GM10248 (cell line): ENCODE measurements at regions not wholly inside any gene's neighbourhood (a gene's known extent, or its start where the extent isn't known, plus 50 kb on each side); places are given as distances from the start of the nearest gene placed in this dataset.

ENCODE experiments used
- CTCF ChIA-PET: fragments of 300-600 bp; sonication (Branson Sonifier 250); formaldehyde crosslinking; extraction: SDS; loops from one replicate; lab custom pipeline; 2021; ENCODE audit warnings: antibody characterized with exemption; lab: Yijun Ruan, JAX
- POLR2A ChIA-PET: fragments of 350-650 bp; sonication (Branson Sonifier 250); formaldehyde crosslinking; extraction: SDS; loops from one replicate; lab custom pipeline; 2020; ENCODE audit warnings: antibody characterized with exemption; lab: Yijun Ruan, JAX
- DNase-seq: peaks from one replicate; pipeline ENCODE4 v3.0.0; 2012; ENCODE audit errors: extremely low spot score
- TF ChIP-seq, protein P1 (sequence below): IDR thresholded peaks from 2 replicates; pipeline ENCODE4 v1.5.1; 2012; ENCODE audit warnings: mild to moderate bottlenecking, low read depth; ENCODE audit errors: extremely low read depth, missing control alignments, control extremely low read depth

DNA sequence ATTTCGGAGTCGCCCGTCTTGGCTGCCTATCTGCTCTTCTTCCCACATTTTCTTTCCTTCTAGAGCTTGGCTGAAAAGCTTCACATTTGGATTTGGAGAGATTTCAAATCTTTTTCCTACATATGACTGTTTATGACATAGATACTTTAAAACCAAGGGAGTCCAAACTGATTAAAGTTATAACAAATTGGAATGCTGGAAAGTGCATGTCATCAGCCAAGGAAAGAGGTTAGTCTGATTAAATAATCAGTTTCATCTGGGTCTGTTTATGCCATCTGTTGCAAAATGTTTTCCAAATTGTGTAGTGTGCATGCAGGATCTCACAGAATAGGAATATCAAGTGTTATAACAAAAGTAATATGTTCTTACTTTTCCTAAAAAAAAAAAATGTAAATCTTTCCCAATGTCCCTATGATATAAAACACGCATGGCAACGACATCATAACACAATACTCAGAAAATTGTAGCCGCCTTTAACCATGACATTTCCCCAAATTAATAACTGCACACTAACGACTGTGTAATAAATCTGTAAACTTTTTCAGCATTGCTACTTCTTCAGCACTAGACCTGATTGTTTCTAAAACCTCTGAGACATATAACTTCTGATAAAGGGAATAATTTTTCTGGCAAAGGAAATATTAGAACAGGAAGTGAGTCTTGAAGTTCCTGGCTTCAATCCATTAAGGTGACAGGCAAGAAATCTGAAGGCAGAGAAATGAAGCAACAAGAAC is 230.2 kb upstream of the FOXQ1 start:
- no peak for DNase-seq
- POLR2A ChIA-PET = no interaction called here
- TF ChIP-seq, protein P1, sequence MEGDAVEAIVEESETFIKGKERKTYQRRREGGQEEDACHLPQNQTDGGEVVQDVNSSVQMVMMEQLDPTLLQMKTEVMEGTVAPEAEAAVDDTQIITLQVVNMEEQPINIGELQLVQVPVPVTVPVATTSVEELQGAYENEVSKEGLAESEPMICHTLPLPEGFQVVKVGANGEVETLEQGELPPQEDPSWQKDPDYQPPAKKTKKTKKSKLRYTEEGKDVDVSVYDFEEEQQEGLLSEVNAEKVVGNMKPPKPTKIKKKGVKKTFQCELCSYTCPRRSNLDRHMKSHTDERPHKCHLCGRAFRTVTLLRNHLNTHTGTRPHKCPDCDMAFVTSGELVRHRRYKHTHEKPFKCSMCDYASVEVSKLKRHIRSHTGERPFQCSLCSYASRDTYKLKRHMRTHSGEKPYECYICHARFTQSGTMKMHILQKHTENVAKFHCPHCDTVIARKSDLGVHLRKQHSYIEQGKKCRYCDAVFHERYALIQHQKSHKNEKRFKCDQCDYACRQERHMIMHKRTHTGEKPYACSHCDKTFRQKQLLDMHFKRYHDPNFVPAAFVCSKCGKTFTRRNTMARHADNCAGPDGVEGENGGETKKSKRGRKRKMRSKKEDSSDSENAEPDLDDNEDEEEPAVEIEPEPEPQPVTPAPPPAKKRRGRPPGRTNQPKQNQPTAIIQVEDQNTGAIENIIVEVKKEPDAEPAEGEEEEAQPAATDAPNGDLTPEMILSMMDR = no peak
- CTCF ChIA-PET = no interaction called here

DNA sequence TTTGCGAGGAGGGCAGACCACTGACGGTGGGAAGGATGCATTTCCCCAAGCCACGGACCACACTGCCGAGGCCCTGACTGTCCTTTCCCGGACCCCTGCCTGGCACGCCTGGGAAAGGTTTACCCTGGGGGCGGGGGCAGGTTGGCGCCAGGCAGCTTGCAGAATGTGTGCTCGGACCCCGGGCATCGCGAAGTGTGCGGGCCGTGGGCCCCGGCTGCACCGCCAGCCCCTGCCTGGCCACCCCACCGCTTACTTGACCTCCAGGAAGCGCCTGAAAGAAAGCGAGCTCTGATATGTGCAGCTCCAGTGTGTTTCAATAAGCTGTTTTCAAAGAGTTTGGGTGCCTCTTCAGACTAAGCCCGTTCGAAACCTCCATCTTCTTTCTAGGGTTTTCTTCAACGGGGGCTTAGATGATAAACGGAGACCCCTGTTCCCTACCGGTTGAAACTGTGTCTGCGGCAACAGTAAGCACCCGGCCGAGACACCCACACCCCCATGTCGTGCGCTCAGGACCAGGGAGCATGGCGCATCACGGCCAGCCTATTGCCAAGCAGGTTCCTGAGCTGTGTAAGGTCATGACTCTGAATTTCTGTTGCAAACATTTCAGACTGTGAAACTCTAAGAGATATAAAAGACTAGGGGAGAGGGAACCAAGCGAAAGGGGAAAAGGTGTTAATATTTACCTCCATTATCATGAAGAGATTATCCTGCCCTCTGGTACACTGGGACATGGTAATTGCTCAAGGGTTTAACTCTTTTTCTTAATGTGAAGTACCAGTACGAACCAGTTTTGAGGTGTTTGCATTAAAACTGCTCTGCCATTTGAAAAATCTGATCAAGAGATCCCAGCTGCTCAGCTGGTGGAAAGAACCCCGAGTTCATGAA is 231.2 kb upstream of the FOXQ1 start:
- ChIA-PET POLR2A (no interaction called here), CTCF (no interaction called here)
- TF ChIP-seq, protein P1 = no peak
- no peak for DNase-seq

DNA sequence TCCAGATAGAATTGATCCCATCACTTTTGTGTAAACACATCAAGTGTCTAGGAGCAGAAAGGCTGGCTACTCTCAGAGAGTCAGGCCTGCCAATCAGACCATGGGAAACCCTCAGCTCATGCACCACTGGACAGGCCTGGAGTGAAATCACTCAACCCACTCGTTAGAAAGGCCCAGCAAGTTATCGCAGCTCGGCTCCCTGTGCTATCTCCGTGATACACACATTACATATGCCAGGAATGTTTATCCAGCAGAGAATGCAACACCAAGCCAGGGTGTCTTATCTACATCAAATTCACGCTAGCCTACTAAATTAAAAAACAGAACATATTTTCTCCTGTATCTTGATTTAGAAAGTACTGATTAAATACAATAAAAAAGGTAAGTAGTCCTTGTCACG is 232.4 kb upstream of the FOXQ1 start:
- POLR2A ChIA-PET = no interaction called here
- CTCF ChIA-PET = no interaction called here
- TF ChIP-seq, protein P1 = no peak
- no peak for DNase-seq

DNA sequence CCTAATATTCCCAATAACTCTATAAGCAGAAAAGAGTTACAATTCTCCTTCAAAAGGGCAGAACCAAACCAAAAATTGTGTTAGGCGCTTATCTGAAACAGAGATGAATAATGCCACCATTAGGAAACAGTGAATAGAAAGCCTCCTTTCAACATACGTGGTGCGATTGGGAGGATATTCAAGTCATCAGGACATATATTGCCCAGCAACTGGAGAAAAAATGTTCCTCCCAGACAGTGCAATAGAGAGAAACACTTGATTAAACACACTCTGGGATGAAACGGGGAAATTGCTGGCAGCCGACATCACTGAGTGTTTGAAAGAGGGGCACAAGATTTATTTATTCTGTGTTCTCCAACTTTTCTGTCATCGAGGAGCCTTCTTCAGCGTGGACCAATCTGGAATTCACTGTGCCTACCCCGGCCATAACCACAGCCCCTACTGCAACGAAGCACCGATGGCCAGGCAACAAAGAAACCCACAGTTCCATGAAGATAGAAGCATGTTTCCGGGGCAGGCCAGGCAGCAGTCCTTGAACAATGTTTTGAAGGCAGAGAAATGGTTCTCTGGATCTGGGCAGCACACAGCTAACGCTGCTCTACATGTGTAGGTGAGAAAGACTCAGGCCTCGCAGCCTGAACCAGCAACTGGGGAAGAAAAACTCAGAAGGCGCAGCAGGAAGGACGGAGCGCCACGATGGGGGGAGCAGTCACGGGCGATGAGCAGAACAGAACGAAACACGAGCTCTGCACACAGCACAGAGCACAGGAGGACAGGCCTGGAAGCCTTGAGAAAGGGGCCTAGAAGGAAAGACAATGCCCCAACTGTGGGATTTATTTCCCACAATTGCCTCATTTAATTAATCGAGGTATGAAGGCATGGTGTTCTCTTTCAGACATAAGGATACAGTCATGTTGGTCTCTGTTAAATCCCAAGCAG is 234.2 kb upstream of the FOXQ1 start:
- TF ChIP-seq, protein P1 = no peak
- POLR2A ChIA-PET = no interaction called here
- no peak for DNase-seq
- CTCF ChIA-PET = interaction anchor here (1.4 to 2.4 kb wide), 2 partner anchors 8 to 15 kb away, joined by 3 to 6 read pairs; no protein-coding TSS in a partner anchor

DNA sequence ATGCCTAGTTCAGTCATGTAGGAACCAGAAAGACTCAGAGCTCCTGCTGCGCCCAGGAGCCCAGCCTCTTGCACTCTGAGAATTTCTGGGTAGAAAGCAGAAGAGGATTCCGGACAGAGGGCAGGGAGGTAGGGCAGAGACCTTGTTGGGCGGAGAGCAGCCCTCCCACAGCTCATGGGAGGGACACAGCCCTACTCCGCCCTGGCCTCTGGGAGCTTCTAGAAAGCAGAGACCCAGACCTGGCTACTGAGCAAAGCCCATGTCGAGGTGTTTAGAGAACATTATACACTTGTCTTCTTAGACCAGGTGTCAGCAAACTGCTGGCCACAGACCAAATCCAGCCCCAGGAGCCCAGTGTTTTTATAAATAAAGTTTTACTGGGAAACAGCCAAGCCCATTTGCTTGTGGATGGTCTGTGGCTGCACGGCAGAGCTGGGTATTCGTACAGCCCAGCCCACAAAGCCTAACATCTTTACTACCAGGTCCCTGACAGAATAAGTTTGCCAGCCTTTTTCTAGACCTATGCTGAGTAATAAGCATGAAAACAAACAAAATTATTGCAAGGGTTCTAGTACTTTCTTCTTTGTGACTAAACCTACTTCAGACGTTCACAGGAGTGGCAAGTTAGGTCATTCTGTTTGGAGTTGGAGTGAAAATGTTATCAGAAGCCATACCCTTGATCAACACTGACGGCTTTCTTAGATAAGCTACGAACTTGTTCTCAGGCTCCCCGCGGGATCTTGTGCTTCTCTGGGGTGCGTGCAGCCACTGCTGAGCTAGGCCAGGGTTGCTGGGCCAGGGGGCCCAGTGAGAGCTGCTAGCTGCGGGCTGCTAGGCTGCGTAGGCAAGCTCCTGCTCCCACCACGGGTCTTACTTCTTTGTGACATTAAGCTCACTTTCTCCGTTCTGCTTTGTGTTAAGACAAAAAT is 235.1 kb upstream of the FOXQ1 start:
- TF ChIP-seq, protein P1 = no peak
- ChIA-PET CTCF (interaction anchor here (1.4 to 2.4 kb wide), 2 partner anchors 9 to 14 kb away, joined by 3 to 6 read pairs; no protein-coding TSS in a partner anchor), POLR2A (no interaction called here)

More for the DNA sequence above, 235.1 kb upstream of the FOXQ1 start:
- DNase-seq = no peak
